T-helper 9 cell (primary cell): ENCODE measurements at regions not wholly inside any gene's neighbourhood (a gene's known extent, or its start where the extent isn't known, plus 50 kb on each side); places are given as distances from the start of the nearest gene placed in this dataset.

Experiments
- DNase-seq: peaks from one replicate; pipeline ENCODE4 v3.0.0-alpha.2; 2020

DNA sequence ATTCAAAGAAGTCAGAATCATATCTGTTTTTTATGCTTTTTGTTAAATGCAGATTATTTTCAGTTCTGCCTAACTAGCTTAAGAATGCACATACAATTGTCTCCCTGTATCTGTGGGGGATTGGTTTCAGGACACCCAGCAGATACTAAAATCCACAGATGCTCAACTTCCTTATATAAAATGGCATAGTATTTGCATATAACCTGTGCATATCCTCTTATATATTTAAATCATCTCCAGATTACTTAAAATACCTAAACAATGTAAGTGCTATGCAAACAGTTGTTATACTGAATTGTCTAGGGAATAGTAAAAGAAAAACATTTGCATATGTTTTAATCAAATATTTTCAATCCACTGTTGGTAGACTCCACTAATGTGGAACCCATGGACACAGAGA is 279.4 kb downstream of the TMA16 start:
- DNase-seq, result no peak

DNA sequence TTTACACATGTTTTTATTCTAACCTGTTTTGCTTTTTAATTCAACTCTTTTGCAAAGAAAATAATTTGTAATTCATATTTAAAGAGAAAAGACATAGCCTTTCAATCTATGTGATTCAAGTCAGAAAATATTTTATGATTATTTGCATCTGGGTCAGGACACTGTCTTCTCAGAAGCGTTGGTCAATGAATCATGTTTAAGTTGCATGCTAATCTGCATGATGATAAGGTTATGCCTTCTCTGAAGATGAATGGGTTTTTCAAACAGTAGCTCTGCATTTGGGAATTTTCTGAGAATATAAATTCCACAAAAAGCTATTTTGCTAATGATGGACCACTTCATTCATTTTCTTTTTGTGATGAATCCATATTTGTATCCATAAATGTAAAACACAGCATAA is 282.5 kb downstream of the TMA16 start:
- DNase-seq, result no peak

DNA sequence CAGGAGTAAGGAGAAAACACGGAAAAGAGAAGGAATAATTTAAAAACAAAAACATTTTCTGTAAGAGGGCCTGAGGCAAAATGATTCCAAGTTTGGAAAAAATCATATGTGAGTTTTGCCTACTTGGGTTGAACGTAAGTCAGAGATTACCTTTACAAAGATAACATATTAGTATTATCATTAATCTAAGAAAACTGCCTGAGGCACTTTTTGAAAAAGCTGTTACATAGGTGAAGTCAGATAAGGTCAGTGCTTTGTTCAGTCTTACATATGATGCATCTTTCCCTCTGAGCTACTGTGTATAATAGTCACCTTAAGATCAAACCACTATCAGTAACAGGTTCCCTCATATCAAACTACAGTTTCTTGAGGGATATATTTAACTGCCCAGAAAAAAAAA is 287.2 kb downstream of the TMA16 start:
- DNase-seq, result no peak

DNA sequence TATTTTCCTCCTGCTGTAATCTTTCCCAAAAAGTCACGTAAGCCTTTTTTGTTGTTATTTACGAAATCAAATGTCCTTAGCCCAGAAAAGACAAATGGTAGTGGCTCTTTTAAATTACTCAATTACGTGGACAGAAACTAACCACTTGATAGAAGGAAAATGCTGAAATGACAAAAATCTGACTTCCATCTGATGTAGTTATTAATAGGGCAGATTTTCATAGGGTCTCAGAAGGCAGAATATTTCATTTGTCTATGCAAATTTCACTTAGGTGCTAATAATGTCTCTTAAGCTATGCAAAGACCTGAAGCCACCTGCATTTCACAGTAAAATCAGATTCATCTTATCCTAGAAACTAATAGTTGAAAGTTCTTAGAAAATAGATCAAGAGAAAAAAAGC is 295.7 kb downstream of the TMA16 start:
- DNase-seq, result no peak

DNA sequence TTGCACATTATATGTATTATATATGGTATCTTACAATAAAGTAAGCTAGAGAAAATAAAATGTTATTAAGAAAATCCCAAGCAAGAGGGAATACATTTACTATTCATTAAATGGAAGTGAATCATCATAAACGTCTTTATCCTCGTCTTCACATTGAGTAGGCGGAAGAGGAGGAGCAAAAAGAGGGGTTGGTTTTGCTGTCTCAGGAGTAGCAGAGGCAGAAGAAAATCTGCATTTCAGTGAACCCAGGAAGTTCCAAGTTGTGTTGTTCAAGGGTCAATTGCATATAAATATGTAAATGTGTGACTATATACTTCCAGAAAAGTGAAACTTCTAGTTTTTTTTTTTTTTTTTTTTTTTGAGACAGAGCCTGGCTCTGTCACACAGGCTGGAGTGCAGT is 301.4 kb downstream of the TMA16 start:
- no peak for DNase-seq

DNA sequence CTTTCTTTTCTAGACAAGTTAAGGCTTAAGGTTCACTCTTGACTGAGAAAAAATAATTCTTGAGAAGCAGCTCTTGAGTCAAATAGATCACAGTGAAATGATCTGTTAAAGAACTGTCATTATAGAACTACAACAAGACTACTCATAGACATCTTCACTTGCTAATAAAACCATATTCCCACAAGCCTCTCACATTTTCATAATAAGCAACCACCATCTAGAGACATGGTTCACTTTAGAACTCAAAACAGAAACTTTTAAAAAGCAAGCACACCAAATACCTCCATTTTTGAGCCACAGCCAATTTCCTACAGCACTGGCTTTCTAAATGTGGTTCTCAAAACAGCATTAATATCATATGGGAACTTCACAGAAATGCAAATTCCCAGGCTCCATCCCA is 309.5 kb downstream of the TMA16 start:
- no peak for DNase-seq

DNA sequence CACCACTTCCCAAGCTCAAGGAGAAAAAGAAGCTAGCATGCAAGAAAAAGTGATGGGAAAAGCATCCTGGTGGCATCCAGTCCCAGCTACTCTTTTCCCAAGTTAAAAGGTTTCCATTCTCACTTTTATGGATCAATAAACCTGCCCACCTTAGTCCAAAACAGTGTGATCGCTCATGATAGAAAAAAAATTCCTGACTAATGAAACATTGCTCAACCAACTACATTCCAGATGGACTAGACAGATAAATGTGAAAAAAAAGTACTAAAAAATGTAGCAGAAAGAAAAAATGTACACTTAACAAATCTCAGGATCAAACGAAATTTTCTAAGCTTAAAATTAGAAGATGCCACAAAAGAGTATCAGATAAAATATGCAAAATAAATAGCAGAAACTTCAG is 312.2 kb downstream of the TMA16 start:
- DNase-seq, result no peak

DNA sequence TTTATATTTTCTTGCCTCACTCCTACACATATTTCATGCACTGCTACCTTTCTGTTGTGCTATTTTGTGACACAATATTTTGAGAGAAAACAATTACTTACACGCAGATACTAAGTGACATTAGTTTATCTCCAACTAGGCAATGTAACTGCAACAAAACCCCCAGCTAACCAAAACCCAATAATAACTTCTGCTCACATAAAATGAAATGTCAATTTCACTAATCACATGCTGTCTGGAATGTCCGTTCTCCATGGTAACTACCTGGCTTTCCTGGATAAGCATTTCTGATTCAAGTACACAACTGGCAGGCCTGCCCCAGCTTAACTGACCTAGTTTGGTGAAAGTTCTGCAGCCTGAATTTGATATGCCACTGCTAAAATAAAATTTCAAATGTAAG is 313.5 kb downstream of the TMA16 start:
- DNase-seq, result no peak

DNA sequence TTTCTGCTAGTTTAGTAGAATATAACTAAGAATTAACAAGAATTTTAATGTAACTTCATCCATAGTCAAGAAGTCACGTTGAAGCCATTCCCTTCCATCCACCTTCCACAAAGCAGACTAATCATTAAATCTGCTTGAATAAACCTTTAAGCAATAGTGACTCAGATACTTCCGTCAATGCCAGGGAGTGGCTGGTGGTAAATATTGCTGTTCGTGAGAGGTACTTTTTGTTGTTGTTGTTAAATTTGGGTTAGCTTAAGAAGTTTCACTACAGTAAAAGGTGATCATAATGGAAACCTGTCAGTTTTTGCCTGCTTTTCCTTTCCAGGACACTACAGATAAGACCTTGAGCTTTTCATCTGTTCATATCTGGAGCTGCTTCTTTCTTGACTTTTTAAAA is 316.3 kb downstream of the TMA16 start:
- DNase-seq, result no peak

DNA sequence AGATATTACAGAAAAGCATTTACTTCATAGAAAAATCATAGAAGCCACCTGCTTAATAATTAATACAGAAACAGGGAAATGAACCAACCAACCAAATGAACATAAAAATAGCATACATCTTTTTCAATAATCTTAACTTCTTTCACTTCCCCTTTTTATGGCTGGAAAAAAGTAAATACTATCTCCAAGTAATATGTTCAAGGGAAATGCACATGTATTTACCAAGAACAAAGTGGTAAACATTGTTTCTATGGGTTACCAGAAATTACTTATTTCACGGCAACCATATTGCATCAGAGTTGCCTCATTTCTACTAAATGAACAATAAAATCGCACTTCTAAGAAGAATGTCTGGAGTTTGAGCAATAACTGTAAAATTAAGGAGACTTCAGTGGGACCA is 321.3 kb downstream of the TMA16 start:
- DNase-seq, result no peak

DNA sequence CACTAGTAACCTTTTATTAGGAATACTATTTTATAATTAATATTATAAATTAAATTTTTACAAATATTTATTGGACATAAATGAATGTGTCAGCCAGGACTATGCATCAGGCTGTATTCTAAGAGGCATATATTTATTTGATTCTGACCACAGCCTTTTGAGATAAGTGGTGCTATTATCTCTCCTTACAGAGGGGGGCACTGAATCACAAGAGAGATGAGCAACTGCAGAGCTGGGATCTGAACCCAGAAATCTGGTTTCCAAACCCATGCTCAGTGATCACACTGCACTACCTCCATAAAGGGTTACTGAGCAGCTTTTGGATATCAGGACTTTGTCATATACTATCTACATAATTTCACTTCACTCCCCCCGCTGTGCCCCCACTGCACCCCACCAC is 322.0 kb downstream of the TMA16 start:
- no peak for DNase-seq

DNA sequence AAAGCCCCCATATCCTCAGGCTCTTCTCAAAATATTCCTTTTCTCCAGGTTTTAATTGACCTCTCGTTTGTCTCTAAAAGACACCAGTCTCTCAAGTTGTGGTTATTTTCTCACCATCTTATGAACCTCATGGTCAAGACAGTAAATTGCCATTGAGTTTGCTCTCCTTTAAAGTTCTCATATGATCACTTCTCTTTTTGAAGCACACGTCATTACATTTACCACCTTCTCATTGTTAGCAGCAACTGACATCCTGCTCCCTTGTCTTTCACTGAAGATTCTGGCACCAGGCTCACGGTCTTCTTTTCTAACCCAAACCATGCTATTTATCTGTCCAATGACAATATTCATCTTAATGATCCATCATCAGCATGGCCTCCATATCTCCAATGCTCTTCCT is 324.2 kb downstream of the TMA16 start:
- no peak for DNase-seq

DNA sequence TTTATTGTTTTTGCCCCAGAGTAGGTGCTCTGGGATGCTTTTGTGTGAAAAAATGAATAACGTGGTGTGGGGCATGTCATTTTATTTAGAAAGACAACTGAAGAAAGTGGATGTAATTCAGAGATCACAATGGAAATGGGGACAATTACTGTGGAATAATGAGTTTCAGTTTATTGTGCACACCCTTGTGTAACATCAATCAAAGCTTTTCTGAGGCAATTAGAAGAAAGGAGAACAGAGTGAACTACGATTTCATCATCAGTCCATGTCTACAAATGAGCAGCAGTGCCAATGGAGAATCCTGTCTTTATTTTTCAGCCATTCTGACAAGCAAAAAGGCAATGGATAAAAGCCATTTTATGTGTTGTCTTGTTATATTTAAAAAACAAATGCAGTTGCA is 339.2 kb downstream of the TMA16 start:
- DNase-seq, result no peak

DNA sequence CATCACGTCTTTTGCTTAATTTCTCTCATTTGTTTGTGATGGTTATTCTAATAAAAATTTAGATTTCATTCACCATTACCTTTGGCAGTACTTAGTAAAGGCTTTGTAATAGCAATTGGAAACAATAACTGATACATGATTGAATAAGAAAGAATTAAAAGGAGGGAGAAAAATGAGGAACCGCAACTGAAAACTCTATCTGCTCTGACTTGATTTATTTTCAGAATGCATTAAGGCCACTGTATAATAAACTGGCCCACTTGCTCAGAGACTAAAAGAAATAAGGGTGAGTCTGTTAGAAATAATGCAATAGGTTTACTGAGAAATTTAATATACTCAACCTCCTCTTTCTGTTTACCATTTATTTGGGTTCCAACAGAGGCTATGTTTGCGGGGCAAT is 351.5 kb downstream of the TMA16 start:
- no peak for DNase-seq

DNA sequence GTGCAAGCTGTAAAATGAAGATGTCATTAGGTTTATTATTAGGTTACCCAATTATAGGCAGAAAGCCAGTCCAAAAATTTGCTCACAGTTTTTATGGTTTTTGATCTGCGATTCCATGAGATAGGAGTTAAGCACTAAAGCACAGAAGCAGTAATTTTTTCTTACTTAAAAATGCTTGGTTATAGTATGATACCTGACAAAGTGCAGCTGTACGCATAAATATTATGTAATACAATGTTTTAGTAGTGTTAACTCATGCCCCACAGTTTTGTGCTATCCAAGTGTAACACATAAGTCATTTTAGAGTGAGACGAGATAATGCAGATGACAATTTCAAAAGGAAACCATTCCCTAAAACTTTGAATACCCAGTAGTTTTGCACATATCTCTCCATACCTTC is 357.8 kb downstream of the TMA16 start:
- DNase-seq, result no peak

DNA sequence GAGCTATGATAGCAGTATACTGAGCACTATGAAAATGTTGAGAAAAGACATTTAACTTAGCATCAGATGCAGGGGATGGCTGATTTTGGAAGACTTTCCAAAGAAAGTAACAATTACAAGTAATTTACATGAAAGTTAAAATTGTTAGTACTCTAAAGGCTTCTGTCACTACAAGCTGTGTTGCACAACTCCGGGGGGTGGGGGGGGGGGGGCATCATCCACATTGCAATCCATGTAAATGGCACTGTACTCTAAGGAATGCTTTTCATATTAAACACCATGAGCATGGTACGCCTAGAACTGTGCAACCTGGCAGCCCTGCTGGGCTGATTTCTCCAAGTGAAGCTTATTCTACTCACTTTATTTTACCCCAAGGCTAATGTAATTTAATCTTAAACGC is 363.4 kb downstream of the TMA16 start:
- DNase-seq, result no peak

DNA sequence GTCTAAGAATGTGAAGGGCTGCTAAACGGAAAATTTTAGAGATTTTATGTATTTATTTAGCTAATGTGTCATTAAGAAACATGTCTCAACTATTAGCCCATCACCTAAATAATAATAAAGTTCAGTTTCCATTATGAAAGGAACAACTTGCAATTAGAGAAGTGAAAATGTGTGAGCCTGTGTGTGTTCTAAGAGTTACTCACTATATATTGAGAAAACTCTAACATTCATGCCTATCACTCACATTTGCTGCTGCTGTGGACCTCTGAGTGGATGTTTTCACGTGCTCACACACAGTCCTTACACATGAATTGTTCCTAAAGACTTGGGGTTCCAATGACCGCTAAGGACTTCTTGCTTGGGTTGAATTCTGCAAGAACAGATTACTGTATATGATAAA is 364.0 kb downstream of the TMA16 start:
- DNase-seq, result no peak

DNA sequence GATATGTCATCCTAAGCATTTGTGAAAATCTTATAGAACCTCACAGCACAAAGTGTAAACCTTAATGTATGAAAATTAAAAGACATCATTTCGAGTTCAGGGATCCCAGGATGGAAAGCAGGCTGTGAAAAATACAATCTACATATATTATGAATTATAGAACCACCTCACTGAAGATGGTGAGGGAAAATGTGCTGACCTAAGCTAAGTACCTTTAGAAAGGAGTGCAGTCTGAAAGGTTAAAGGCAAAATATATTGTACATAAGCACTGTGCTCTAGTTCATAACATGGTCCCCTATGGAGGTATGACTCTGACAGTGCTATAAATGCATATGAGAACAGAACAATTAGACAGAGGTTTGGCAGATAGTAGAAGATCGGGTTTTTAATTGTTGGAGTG is 368.6 kb downstream of the TMA16 start:
- DNase-seq, result no peak

DNA sequence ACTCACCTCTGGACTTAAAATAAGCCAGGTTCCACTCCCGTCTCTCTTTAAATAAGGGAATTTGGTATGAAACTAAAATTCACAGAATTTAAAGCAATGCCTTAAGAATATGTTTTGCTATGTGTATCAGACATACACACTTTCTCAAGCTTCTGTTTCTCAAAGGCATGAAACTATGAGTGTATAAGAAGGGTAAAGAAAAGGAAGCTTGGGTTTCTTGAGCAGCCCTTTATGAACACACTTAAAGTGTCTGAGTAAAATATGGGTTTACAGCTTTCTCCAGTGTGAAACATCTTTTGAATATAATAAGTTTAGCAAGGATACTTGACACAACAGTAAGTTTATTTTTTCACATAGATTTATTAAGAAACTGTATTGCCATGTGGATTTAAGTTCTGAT is 370.5 kb downstream of the TMA16 start:
- DNase-seq, result no peak

DNA sequence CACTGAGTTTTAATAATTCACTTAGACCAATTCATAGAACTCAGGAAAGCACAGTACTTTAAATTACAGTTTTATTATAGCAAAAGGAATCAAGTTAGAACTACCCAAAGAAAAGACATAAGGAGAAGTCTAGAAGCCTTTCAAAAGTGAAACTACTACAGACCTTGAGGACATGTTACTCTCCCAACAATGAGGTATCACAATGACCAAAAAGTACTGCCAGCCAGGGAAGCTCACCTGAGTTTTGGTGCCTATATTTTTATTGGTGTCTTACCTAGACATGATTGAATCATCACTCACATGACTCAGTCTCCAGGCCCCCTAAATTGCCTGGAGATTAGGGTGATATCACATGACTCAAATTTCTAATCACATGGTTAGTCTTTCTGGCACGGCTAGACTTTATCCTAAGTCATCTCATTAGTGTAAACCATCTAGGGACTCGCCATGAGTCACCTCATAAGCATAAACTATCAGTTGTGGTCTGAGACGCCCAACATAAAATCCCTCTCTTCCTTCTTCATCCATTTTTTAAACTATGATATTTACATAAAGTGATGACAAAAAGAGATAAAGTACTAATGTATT is 372.3 kb downstream of the TMA16 start:
- no peak for DNase-seq

DNA sequence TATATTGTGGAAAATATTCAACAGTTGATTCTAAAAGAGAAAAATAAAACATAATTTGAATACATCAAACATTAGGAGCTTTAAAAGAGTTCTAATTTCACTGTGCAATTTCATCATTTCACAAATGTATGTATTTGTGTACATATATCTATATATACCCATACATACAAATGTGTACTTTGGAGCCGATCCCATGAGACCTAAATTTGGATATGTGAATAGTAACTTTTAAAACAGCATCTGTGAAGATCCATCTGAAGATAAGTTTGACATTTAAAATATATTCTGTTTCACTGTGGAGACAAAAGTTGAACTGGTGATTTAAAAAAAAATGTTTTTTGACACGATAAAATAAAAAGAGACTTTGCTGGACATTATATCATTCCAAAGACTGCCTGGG is 374.0 kb downstream of the TMA16 start:
- no peak for DNase-seq

DNA sequence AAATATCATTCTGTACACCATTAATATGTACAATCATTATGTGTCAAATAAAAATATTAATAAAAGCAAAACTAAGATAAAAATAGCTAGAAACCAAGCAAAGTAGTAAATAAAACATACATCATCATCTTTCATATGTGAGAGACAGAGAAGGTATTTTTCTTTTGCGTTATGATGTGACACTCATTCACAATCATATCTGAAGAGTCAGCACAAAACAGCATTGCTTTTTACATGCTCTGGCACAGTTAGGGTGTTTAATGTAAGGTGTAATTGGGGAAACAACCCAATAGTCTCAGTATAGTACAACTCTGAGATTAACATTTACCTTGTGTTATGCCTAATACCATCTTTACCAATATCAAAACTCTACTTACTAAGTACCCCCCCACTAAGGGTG is 376.6 kb downstream of the TMA16 start:
- DNase-seq, result no peak

DNA sequence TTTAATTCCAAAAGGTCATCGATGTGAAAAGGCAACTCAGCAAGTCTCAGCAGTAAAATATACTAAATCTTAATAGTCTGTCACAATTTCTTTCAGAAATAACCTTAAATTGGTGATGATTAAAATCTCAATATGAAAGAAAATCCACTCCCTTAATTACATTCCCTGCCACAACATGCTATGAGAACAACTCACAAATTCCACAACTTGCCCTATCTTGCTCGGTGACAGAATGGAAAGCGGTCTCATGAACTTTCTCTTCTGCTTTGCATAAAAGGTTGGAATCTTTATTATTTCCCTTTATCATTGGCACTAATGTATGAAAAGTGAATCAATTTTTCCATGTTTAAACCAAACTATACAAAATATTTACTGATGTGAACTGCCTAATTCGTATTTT is 380.8 kb downstream of the TMA16 start:
- no peak for DNase-seq

DNA sequence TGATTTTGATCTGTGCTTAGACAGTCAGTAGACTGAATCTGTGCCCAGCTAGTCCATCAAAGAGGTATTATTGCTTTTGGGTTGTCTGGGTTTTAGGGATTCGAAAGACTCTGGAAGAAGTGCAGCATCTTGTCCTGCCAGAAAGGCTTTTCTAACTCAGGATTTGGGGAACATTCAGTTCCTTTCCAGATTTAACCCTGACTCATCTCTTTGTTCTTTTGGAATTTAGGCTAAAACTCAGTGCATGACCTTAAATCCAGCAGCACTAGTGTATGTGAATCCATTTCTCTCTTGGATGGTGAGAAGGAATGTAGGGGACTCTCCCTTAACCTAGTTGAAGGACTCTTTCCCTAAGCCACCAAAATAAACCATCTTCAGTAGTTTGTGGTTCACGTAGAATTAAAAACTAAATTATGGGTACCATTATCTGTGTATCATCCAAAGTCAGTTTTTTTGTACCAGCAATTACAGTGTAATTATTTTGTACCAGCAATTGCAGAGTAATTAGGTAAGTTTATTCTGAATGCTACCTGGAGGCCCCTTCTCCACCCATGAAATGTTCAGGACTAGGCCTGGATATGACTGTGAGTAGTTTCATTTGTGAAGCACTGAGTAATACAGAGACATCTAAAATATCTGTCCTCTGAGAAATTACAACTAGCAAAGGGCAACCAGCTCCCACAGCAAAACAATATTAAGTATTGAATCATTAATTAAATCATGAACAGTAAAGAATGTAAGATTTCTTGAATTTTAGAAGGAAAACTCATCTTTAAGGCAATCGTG is 384.0 kb downstream of the TMA16 start:
- DNase-seq, result no peak

DNA sequence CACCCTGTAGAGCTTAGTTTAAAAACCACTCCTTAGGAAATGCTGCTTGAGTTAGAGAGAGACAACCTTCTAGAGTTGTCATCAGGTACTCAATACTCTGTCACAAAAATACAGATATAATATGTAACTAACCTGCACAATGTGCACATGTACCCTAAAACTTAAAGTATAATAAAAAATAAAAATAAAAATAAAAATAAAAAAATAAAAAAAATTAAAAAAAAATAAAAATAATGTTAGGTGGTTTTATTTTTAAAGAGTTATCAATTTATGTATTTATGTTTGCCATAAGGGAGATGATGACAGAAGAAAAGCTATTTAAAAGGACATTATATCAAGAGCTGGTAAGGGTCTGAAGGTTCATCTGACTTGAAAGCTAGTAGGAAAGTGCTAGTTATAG is 397.9 kb downstream of the TMA16 start:
- DNase-seq, result no peak
